HCT116 (cell line): ENCODE measurements at regions not wholly inside any gene's neighbourhood (a gene's known extent, or its start where the extent isn't known, plus 50 kb on each side); places are given as distances from the start of the nearest gene placed in this dataset.

Experiments
- ATAC-seq: fragments of 200-7000 bp; cut with Tn5 transposase; 2 replicates; pipeline ENCODE4 v1.9.1; 2020; ENCODE audit warnings: mild to moderate bottlenecking, moderate library complexity
- BruUV-seq: library from RNA; stranded (reverse); fragments of 400-500 nt; replicated peaks from 2 replicates; lab custom pipeline; 2021; lab: Mats Ljungman, UMichigan
- CTCF ChIA-PET: fragments of 300-600 bp; sonication (Branson Sonifier 250); formaldehyde crosslinking; loops from one replicate; lab custom pipeline; 2021; ENCODE audit warnings: antibody characterized with exemption; lab: Charles Lee
- POLR2A ChIA-PET: fragments of 300-600, 350-600 bp; sonication (Branson Sonifier 250); formaldehyde crosslinking; loops from one replicate; lab custom pipeline; 2021; ENCODE audit warnings: antibody characterized with exemption; lab: Charles Lee
- RAD21 ChIA-PET, 2 experiments: fragments of 300-600 bp; sonication (Branson Sonifier 250); formaldehyde crosslinking; loops; one replicate each; lab custom pipeline; 2023; ENCODE audit warnings: low total read pairs in 2 of 2; ENCODE audit not compliant: uncharacterized antibody in 2 of 2, unreplicated experiment in 2 of 2, low non-redundant PET in 1 of 2; lab: Charles Lee
- DNase-seq: peaks from one replicate; pipeline ENCODE4 v3.0.0-alpha.2; 2010; ENCODE audit warnings: low read depth, low spot score
- H2AFZ ChIP-seq: fragments of 200-600 bp; shearing (Covaris generic), sonication (generic); 2 replicates; pipeline ENCODE4 v1.6.1; 2017; ENCODE audit warnings: low read depth, mixed run types, mixed read lengths, antibody characterized with exemption, low read length; ENCODE audit not compliant: poor library complexity, severe bottlenecking
- H3K27ac ChIP-seq: 2 replicates; pipeline ENCODE4 v1.5.1; 2012; ENCODE audit warnings: low read depth, low read length
- H3K27me3 ChIP-seq: fragments of 200-600 bp; sonication (generic); 2 replicates; pipeline ENCODE4 v1.6.1; 2016; ENCODE audit warnings: mixed run types, low read length, mixed read lengths; ENCODE audit not compliant: insufficient read depth
- H3K36me3 ChIP-seq, 2 experiments: fragments of 200-500 bp in 1 of 2; fragments of 200-600 bp in 1 of 2; sonication (Bioruptor generic) in 1 of 2; sonication (generic) in 1 of 2; 2 replicates each; pipeline versions ENCODE4 v1.5.1 to v1.6.1; 2014 to 2016; ENCODE audit warnings: low read length in 2 of 2, inconsistent platforms in 1 of 2, mixed read lengths in 1 of 2, mixed run types in 1 of 2; ENCODE audit not compliant: insufficient read depth in 2 of 2, control insufficient read depth in 1 of 2
- H3K4me1 ChIP-seq, 2 experiments: fragments of 200-600 bp in 1 of 2; sonication (generic) in 1 of 2; 2 replicates each; pipeline versions ENCODE4 v1.5.1 to v1.6.1; 2012 to 2017; ENCODE audit warnings: low read length in 2 of 2, inconsistent platforms in 1 of 2, mild to moderate bottlenecking in 1 of 2, mixed read lengths in 1 of 2, mixed run types in 1 of 2, moderate library complexity in 1 of 2; ENCODE audit not compliant: insufficient read depth in 2 of 2, control insufficient read depth in 1 of 2
- H3K4me2 ChIP-seq: fragments of 200-600 bp; sonication (generic); 2 replicates; pipeline ENCODE4 v1.6.1; 2017; ENCODE audit warnings: mixed run types, low read length, mixed read lengths
- H3K4me3 ChIP-seq, 2 experiments: fragments of 200-600 bp in 1 of 2; sonication (generic) in 1 of 2; replicated peaks in 1 of 2; 2 replicates each; pipeline ENCODE4 v1.5.1; 2011 to 2016; ENCODE audit warnings: low read length in 2 of 2, control low read depth in 1 of 2, low read depth in 1 of 2, mild to moderate bottlenecking in 1 of 2, mixed read lengths in 1 of 2, mixed run types in 1 of 2
- H3K79me2 ChIP-seq: fragments of 200-600 bp; sonication (generic); 2 replicates; pipeline ENCODE4 v1.6.1; 2017; ENCODE audit warnings: mild to moderate bottlenecking, mixed run types, low read length, moderate library complexity, mixed read lengths; ENCODE audit not compliant: insufficient read depth
- H3K9ac ChIP-seq: fragments of 200-600 bp; sonication (generic); 2 replicates; pipeline ENCODE4 v1.6.1; 2016; ENCODE audit warnings: low read length, mixed read lengths
- H3K9me2 ChIP-seq: fragments of 200-600 bp; sonication (generic), shearing (Covaris generic); 2 replicates; pipeline ENCODE4 v1.6.1; 2017; ENCODE audit warnings: mixed run types, mild to moderate bottlenecking, moderate library complexity; ENCODE audit not compliant: insufficient read depth
- H3K9me3 ChIP-seq, 2 experiments: fragments of 200-500 bp in 1 of 2; fragments of 200-600 bp in 1 of 2; sonication (Bioruptor generic) in 1 of 2; sonication (generic) in 1 of 2; 2 replicates each; pipeline ENCODE4 v1.6.1; 2014 to 2017; ENCODE audit warnings: low read length in 2 of 2, mixed read lengths in 2 of 2, inconsistent platforms in 1 of 2, low read depth in 1 of 2, mild to moderate bottlenecking in 1 of 2, mixed run types in 1 of 2, moderate library complexity in 1 of 2; ENCODE audit not compliant: control insufficient read depth in 1 of 2, insufficient read depth in 1 of 2
- H4K20me1 ChIP-seq: fragments of 200-600 bp; sonication (generic), shearing (Covaris generic); 2 replicates; pipeline ENCODE4 v1.6.1; 2017; ENCODE audit warnings: mixed run types, mild to moderate bottlenecking, moderate library complexity; ENCODE audit not compliant: insufficient read depth
- CBX3 ChIP-seq: IDR thresholded peaks from 2 replicates; pipeline ENCODE4 v1.6.1; 2012; ENCODE audit warnings: low read depth
- CEBPB ChIP-seq: IDR thresholded peaks from 2 replicates; pipeline ENCODE4 v1.6.1; 2012; ENCODE audit warnings: low read depth
- ELF1 ChIP-seq: IDR thresholded peaks from 2 replicates; pipeline ENCODE4 v1.6.1; 2012; ENCODE audit warnings: low read depth, borderline replicate concordance
- EZH2phosphoT487 ChIP-seq: fragments of 200-600 bp; IDR thresholded peaks from 2 replicates; pipeline ENCODE4 v1.6.1; 2018; ENCODE audit warnings: antibody characterized with exemption, borderline replicate concordance
- JUND ChIP-seq: IDR thresholded peaks from 2 replicates; pipeline ENCODE4 v1.6.1; 2012
- RAD21 ChIP-seq: IDR thresholded peaks from 2 replicates; pipeline ENCODE4 v1.6.1; 2012; ENCODE audit warnings: low read depth, mild to moderate bottlenecking
- SP1 ChIP-seq: IDR thresholded peaks from 2 replicates; pipeline ENCODE4 v1.6.1; 2012; ENCODE audit warnings: low read depth
- SRF ChIP-seq: IDR thresholded peaks from 2 replicates; pipeline ENCODE4 v1.6.1; 2012; ENCODE audit warnings: low read depth
- YY1 ChIP-seq: IDR thresholded peaks from 2 replicates; pipeline ENCODE4 v1.6.1; 2011; ENCODE audit warnings: low read length, low read depth, moderate library complexity, mild to moderate bottlenecking; ENCODE audit not compliant: insufficient replicate concordance; ENCODE audit errors: extremely low read depth
- ZNF274 ChIP-seq: fragments of 200-500 bp; sonication (Bioruptor generic); IDR thresholded peaks from 2 replicates; pipeline ENCODE4 v1.6.1; 2014; ENCODE audit warnings: mild to moderate bottlenecking, low read depth, low read length, inconsistent platforms
- intact Hi-C: fragments of 100-400 bp; cut with micrococcal nuclease; formaldehyde crosslinking; loops from 2 replicates; pipeline ENCODE4 v1.10.0; 2022
- TF ChIP-seq, protein P1 (sequence below): IDR thresholded peaks from 2 replicates; pipeline ENCODE4 v1.6.1; 2012; ENCODE audit warnings: low read depth

DNA sequence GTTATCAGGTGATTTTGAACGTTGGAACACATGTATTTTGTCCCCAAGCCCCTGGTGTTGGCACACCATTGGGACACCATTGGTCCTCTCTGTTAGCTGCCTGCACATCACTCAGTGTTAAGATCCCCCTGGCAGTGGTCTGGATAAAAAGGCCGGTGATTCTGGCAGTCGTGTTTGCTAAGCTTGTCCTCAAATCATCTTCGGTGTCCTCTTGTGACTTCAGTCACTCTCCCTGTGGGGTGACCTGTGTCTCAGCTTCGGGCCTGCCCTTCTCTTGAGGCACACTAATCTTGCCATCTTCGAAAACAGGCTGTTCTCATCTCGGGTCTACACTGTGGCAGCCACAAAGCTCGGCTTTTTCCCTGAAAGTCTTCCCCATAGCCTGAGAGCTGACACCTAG lies 127.1 kb downstream of the ZIC5 start:
- POLR2A ChIA-PET, result no interaction called here
- H3K79me2 ChIP-seq, result no peaks in the 10 kb centered on the region
- no peak overlapping the region for H3K4me2 ChIP-seq
- ATAC-seq (no peak), DNase-seq (no peak)
- CTCF ChIA-PET, result no interaction called here
- no peaks in the 10 kb centered on the region for H3K9me2 ChIP-seq
- H3K9me3 ChIP-seq, result no peaks in the 10 kb centered on the region
- no TSS peak for BruUV-seq
- H2AFZ ChIP-seq, result no peak overlapping the region
- H3K9ac ChIP-seq, result no peak overlapping the region
- H3K36me3 ChIP-seq, result no peaks in the 10 kb centered on the region
- H3K27me3 ChIP-seq, result no peaks in the 10 kb centered on the region; the same call in 1 of the 2 replicates
- TF ChIP-seq JUND (no peak), CBX3 (no peak), EZH2phosphoT487 (no peak), SRF (no peak), ZNF274 (no peak), CEBPB (no peak), RAD21 (no peak), SP1 (no peak), ELF1 (no peak), YY1 (no peak)
- TF ChIP-seq, protein P1, sequence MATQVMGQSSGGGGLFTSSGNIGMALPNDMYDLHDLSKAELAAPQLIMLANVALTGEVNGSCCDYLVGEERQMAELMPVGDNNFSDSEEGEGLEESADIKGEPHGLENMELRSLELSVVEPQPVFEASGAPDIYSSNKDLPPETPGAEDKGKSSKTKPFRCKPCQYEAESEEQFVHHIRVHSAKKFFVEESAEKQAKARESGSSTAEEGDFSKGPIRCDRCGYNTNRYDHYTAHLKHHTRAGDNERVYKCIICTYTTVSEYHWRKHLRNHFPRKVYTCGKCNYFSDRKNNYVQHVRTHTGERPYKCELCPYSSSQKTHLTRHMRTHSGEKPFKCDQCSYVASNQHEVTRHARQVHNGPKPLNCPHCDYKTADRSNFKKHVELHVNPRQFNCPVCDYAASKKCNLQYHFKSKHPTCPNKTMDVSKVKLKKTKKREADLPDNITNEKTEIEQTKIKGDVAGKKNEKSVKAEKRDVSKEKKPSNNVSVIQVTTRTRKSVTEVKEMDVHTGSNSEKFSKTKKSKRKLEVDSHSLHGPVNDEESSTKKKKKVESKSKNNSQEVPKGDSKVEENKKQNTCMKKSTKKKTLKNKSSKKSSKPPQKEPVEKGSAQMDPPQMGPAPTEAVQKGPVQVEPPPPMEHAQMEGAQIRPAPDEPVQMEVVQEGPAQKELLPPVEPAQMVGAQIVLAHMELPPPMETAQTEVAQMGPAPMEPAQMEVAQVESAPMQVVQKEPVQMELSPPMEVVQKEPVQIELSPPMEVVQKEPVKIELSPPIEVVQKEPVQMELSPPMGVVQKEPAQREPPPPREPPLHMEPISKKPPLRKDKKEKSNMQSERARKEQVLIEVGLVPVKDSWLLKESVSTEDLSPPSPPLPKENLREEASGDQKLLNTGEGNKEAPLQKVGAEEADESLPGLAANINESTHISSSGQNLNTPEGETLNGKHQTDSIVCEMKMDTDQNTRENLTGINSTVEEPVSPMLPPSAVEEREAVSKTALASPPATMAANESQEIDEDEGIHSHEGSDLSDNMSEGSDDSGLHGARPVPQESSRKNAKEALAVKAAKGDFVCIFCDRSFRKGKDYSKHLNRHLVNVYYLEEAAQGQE, result no peak
- H4K20me1 ChIP-seq, result no peaks in the 10 kb centered on the region
- intact Hi-C loops, result no loop called here
- RAD21 ChIA-PET, result no interaction called here
- no peak overlapping the region for H3K27ac ChIP-seq
- no peaks in the 10 kb centered on the region for H3K4me1 ChIP-seq
- H3K4me3 ChIP-seq, result no peak overlapping the region
